HepG2 (cell line): ENCODE measurements at regions not wholly inside any gene's neighbourhood (a gene's known extent, or its start where the extent isn't known, plus 50 kb on each side); places are given as distances from the start of the nearest gene placed in this dataset.

Source experiments
- RBFOX2 ChIP-seq: fragments of 200-400 bp; formaldehyde crosslinking; IDR thresholded peaks from 2 replicates; pipeline ENCODE4 v1.6.1; 2017; ENCODE audit warnings: low read depth, mild to moderate bottlenecking, low read length
- RBM22 ChIP-seq: fragments of 200-400 bp; formaldehyde crosslinking; optimal IDR thresholded peaks from 2 replicates; pipeline ENCODE3; 2017; ENCODE audit warnings: mild to moderate bottlenecking, low read length, moderate library complexity
- ZNF468 ChIP-seq: sonication (generic); formaldehyde crosslinking; IDR thresholded peaks from 2 replicates; pipeline ENCODE4 v1.8.0; 2022; ENCODE audit warnings: mild to moderate bottlenecking, moderate library complexity, missing genetic modification reagents
- ZSCAN9 ChIP-seq: IDR thresholded peaks from 2 replicates; pipeline ENCODE4 v1.6.1; 2016; ENCODE audit warnings: borderline replicate concordance
- TF ChIP-seq, protein P1 (sequence below): sonication (generic); formaldehyde crosslinking; IDR thresholded peaks from 2 replicates; pipeline ENCODE4 v1.4.0; 2020; ENCODE audit warnings: missing genetic modification reagents, borderline replicate concordance
- TF ChIP-seq, protein P2 (sequence below): sonication (generic); formaldehyde crosslinking; IDR thresholded peaks from 2 replicates; pipeline ENCODE4 v1.4.0; 2020; ENCODE audit warnings: missing genetic modification reagents
- TF ChIP-seq, protein P3 (sequence below): sonication (generic); formaldehyde crosslinking; IDR thresholded peaks from 2 replicates; pipeline ENCODE4 v1.4.0; 2020; ENCODE audit warnings: missing genetic modification reagents
- TF ChIP-seq, protein P4 (sequence below), 2 experiments: IDR thresholded peaks; 2 replicates each; pipeline ENCODE4 v1.6.1; 2011 to 2012; ENCODE audit warnings: low read length in 2 of 2, borderline replicate concordance in 1 of 2, low read depth in 1 of 2, mild to moderate bottlenecking in 1 of 2, moderate library complexity in 1 of 2
- TF ChIP-seq, protein P5 (sequence below): IDR thresholded peaks from 2 replicates; pipeline ENCODE4 v1.6.1; 2016; ENCODE audit warnings: missing genetic modification reagents, missing compliant biosample characterization
- TF ChIP-seq, protein P6 (sequence below): sonication (generic); formaldehyde crosslinking; IDR thresholded peaks from 2 replicates; pipeline ENCODE4 v1.4.0; 2020; ENCODE audit warnings: mild to moderate bottlenecking, missing genetic modification reagents
- TF ChIP-seq, protein P7 (sequence below): sonication (generic); formaldehyde crosslinking; IDR thresholded peaks from 2 replicates; pipeline ENCODE4 v1.4.0; 2020; ENCODE audit warnings: missing genetic modification reagents

DNA sequence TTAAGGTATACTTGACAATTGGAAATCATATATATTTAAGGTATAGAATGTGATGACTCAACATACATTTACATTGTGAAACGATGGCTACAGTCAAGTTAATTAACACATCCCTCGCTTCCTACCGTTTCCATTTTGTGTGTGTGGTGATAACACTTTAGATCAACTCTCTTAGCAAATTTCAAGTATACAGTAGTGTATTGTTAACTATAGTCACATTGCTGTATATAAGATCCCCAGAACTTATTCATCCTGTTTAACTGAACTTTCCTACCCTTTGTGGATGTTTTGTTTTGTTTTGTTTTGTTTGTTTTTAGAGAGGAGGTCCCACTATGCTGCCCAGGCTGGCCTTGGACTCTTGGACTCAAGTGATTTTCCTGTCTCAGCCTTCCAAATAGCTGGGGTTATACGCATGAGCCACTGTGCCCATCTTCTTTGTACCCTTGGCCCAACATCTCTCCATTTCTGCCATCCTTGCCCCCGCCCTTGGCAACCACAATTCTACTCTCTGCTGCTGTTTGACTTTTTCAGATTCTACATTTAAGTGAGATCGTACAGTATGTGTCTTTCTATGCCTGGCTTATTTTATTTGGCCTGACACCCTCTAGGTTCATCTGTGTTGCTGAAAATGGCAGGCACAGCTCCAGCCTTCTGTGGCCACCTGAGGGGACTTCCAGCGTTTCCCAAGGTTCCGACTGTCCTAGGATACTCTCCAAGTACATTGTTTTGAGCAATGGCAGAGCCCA lies 90.5 kb upstream of the SNX9 start (continued):
- TF ChIP-seq, protein P1, sequence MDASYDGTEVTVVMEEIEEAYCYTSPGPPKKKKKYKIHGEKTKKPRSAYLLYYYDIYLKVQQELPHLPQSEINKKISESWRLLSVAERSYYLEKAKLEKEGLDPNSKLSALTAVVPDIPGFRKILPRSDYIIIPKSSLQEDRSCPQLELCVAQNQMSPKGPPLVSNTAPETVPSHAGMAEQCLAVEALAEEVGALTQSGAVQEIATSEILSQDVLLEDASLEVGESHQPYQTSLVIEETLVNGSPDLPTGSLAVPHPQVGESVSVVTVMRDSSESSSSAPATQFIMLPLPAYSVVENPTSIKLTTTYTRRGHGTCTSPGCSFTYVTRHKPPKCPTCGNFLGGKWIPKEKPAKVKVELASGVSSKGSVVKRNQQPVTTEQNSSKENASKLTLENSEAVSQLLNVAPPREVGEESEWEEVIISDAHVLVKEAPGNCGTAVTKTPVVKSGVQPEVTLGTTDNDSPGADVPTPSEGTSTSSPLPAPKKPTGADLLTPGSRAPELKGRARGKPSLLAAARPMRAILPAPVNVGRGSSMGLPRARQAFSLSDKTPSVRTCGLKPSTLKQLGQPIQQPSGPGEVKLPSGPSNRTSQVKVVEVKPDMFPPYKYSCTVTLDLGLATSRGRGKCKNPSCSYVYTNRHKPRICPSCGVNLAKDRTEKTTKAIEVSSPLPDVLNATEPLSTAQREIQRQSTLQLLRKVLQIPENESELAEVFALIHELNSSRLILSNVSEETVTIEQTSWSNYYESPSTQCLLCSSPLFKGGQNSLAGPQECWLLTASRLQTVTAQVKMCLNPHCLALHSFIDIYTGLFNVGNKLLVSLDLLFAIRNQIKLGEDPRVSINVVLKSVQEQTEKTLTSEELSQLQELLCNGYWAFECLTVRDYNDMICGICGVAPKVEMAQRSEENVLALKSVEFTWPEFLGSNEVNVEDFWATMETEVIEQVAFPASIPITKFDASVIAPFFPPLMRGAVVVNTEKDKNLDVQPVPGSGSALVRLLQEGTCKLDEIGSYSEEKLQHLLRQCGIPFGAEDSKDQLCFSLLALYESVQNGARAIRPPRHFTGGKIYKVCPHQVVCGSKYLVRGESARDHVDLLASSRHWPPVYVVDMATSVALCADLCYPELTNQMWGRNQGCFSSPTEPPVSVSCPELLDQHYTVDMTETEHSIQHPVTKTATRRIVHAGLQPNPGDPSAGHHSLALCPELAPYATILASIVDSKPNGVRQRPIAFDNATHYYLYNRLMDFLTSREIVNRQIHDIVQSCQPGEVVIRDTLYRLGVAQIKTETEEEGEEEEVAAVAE (CRISPR knock-in tag) = no peak
- TF ChIP-seq RBFOX2 = no peak
- TF ChIP-seq, protein P2, sequence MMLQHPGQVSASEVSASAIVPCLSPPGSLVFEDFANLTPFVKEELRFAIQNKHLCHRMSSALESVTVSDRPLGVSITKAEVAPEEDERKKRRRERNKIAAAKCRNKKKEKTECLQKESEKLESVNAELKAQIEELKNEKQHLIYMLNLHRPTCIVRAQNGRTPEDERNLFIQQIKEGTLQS = no peak
- TF ChIP-seq RBM22 = no peak
- TF ChIP-seq ZSCAN9 (CRISPR knock-in tag) = no peak
- TF ChIP-seq ZNF468 = no peak
- TF ChIP-seq, protein P3, sequence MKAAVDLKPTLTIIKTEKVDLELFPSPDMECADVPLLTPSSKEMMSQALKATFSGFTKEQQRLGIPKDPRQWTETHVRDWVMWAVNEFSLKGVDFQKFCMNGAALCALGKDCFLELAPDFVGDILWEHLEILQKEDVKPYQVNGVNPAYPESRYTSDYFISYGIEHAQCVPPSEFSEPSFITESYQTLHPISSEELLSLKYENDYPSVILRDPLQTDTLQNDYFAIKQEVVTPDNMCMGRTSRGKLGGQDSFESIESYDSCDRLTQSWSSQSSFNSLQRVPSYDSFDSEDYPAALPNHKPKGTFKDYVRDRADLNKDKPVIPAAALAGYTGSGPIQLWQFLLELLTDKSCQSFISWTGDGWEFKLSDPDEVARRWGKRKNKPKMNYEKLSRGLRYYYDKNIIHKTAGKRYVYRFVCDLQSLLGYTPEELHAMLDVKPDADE = peak; percentile 52; the same call in 1 of the 2 replicates
- TF ChIP-seq, protein P4, sequence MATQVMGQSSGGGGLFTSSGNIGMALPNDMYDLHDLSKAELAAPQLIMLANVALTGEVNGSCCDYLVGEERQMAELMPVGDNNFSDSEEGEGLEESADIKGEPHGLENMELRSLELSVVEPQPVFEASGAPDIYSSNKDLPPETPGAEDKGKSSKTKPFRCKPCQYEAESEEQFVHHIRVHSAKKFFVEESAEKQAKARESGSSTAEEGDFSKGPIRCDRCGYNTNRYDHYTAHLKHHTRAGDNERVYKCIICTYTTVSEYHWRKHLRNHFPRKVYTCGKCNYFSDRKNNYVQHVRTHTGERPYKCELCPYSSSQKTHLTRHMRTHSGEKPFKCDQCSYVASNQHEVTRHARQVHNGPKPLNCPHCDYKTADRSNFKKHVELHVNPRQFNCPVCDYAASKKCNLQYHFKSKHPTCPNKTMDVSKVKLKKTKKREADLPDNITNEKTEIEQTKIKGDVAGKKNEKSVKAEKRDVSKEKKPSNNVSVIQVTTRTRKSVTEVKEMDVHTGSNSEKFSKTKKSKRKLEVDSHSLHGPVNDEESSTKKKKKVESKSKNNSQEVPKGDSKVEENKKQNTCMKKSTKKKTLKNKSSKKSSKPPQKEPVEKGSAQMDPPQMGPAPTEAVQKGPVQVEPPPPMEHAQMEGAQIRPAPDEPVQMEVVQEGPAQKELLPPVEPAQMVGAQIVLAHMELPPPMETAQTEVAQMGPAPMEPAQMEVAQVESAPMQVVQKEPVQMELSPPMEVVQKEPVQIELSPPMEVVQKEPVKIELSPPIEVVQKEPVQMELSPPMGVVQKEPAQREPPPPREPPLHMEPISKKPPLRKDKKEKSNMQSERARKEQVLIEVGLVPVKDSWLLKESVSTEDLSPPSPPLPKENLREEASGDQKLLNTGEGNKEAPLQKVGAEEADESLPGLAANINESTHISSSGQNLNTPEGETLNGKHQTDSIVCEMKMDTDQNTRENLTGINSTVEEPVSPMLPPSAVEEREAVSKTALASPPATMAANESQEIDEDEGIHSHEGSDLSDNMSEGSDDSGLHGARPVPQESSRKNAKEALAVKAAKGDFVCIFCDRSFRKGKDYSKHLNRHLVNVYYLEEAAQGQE (IDR thresholded peaks at IDR 0.05; ENCODE audit: borderline replicate concordance in 1 of 2, low read depth in 1 of 2, low read length in 2 of 2) = no peak
- TF ChIP-seq, protein P5, sequence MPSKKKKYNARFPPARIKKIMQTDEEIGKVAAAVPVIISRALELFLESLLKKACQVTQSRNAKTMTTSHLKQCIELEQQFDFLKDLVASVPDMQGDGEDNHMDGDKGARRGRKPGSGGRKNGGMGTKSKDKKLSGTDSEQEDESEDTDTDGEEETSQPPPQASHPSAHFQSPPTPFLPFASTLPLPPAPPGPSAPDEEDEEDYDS (CRISPR knock-in tag) = no peak
- TF ChIP-seq, protein P6, sequence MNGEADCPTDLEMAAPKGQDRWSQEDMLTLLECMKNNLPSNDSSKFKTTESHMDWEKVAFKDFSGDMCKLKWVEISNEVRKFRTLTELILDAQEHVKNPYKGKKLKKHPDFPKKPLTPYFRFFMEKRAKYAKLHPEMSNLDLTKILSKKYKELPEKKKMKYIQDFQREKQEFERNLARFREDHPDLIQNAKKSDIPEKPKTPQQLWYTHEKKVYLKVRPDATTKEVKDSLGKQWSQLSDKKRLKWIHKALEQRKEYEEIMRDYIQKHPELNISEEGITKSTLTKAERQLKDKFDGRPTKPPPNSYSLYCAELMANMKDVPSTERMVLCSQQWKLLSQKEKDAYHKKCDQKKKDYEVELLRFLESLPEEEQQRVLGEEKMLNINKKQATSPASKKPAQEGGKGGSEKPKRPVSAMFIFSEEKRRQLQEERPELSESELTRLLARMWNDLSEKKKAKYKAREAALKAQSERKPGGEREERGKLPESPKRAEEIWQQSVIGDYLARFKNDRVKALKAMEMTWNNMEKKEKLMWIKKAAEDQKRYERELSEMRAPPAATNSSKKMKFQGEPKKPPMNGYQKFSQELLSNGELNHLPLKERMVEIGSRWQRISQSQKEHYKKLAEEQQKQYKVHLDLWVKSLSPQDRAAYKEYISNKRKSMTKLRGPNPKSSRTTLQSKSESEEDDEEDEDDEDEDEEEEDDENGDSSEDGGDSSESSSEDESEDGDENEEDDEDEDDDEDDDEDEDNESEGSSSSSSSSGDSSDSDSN = 0 out of 2 replicates have a peak, but pooled peaks have one; percentile 20
- TF ChIP-seq, protein P7, sequence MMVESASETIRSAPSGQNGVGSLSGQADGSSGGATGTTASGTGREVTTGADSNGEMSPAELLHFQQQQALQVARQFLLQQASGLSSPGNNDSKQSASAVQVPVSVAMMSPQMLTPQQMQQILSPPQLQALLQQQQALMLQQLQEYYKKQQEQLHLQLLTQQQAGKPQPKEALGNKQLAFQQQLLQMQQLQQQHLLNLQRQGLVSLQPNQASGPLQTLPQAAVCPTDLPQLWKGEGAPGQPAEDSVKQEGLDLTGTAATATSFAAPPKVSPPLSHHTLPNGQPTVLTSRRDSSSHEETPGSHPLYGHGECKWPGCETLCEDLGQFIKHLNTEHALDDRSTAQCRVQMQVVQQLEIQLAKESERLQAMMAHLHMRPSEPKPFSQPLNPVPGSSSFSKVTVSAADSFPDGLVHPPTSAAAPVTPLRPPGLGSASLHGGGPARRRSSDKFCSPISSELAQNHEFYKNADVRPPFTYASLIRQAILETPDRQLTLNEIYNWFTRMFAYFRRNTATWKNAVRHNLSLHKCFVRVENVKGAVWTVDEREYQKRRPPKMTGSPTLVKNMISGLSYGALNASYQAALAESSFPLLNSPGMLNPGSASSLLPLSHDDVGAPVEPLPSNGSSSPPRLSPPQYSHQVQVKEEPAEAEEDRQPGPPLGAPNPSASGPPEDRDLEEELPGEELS = peak; percentile 92
